ENCODE measurements at regions not wholly inside any gene's neighbourhood (a gene's known extent, or its start where the extent isn't known, plus 50 kb on each side); places are given as distances from the start of the nearest gene placed in this dataset.

DNA sequence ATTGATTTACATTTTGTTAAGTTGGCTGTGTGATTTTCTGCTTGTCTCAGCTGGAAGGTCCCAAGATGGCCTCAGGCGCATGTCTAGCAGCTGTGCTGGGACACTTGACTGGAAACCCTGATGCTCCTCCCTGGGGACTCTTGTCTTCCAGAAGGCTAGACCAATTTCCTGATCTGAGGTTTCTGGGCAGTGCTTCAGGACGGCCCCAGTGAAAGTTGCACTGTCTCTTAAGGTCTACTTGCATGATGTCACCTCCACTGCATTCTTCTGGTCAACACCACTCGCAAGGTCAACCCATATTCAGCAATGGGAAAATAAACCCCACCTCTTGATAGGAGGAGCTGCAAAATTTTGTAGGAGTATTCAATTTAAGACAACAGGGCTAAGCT lies 116.0 kb downstream of the SALL1 start:
- DNase-seq (ENCODE audit: low spot score) = no peak

DNA sequence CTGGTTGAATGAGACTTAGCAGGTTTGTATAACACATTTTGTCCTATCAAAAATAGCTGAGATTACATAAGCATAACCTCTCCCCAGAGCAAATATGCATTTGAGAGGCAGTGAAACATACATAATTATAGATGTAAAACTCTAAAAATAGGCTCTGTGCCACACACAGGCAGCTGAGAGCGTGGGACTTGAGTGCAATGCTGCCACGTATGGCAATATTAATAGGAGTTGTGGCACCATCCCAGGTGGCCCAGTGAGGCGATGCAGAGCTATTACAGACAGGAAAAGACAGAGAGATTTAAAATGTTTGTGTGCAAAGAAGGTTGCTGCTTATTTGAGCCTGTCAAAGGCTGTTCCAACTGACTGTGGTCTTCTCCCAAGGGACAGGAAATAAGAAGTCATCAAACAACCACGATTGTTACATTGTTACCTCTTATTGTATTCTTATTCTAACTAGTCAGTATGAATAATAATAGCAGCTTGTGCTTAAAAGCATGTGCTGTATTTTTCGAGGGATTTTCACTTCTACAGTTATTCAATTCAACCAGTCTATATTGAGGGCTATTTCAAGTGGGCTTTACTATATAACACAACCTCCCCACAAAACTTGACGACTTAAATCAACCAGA lies 116.5 kb downstream of the SALL1 start:
- no peak for DNase-seq (ENCODE audit: low spot score)

DNA sequence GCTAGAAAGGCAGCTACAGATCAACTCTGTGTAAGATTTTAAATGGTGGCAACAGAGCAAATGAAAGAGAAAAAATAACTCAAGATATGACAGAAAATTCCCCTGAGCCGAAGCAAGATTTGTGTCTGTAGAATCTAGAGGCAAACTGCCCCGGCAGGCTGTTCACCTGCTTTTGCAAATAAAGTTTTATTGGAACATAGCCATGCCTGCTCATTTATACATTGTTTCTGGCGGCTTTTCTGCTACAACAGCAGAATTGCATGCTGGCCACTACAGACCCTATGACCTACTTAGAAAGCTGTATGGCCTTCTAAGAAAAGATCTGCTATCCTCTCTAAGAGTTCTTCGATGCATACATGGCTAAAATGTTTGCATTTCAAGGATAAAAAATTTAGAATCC lies 119.5 kb downstream of the SALL1 start:
- no peak for DNase-seq (ENCODE audit: low spot score)

DNA sequence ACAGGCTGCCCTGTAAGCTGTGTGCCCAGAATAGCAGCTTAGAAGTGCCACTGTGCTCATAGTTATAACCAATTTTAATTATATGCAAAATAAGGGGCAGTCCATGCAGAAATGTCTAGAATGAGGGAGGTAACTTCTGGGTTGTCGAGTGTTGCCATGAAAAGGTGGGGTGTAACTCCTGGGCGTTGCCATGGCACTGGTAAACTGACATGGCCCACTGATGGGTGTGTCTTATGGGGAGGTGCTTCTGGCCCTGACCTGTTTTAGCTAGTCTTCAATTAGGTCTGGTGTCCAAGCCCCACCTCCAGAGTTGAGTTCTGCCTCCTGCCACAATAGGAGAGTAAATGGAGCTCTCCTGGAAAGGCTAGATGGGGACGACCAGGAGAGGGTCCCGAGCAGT lies 120.6 kb downstream of the SALL1 start:
- DNase-seq (ENCODE audit: low spot score) = no peak

DNA sequence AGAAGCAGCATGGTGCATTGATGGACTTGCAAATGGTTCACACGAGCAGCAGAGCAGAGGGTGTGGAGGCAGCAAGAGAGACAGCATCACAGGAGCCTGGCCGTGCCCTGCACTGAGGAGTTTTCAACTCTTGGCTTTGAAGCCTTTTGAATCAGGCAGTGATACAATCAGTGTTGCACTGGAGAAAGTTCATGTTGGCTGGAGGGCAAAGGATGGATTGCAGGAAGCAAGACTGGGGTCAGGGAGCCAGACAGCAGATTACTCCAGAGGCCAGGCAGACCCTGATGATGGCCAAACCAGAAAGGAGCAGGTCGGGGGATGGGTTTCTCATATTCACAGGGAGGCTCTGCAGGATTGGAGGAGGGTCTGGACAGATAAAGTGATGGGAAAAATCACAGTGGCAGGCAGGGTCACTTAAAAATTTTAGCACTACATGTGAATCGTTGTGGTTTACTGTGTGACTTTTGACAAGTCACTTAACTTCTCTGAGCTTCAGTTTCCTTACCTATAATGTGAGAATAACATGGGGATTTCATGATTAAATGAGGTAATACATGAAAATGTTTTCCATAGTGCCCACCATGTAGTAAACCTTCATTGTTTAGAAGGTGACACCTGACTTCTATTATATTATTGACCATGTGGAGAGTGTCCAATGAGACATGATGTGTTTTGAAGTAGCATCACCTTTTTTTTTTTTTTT lies 125.3 kb downstream of the SALL1 start:
- no peak for DNase-seq (ENCODE audit: low spot score)

DNA sequence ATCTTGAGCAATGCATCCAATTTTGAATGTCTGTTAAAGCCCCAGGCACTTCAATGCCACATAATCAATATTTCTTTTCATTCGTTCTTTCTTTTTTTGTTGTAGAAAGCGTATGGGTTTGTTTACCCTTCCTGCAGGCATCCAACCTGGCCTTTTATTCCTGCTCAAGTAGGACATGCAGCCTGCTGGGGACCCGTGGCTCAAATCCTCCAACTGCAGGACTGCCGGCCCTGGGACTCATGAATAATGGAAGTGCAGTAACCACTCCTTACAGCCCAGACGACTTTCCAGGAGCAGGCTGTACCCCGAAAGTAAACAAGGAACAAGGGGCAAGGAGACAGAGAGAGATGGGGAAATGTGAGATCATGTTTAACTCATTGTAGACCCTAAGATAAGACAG lies 126.4 kb downstream of the SALL1 start:
- DNase-seq (ENCODE audit: low spot score) = no peak

GRCh38 chr16:51022955-51023354 lies 128.1 kb downstream of the SALL1 start:
- no peak for DNase-seq (ENCODE audit: low spot score)

DNA sequence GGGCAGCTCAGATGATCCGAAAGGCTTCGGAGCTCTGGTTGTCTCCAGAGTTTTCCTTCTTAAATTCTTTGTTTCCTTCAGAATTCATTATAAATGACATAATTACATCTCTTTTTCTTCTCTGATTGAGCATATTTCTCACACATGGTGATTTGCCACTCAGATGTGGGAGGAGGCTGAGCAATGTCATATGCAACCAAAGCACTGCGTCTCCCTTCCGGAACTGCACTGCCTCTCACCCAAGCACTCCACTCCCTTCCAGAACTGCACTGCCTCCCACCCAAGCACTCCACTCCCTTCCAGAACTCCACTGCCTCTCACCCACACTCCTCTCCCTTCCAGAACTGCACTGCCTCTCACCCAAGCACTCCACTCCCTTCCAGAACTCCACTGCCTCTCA lies 131.5 kb downstream of the SALL1 start:
- no peak for DNase-seq (ENCODE audit: low spot score)

DNA sequence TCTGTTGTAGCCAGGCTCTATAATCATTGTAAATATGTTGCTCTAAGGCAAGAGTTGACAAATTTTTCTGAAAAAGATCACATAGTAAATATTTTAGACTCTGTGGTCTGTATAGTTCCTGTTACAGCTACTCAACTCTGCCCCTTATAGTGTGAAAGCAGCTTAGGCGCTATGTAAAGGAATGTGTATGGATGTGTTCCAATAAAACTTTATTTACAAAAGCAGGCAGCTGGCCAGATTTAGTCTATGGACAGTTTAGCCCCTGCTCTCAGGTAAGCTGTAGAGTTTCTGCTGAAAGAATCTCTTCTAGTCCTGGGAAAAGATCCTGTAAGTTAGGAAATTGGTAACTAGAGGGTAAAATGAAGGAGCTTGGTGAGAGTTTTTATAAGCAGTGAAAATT lies 133.1 kb downstream of the SALL1 start:
- DNase-seq (ENCODE audit: low spot score) = no peak

GRCh38 chr16:51012396-51012795 lies 138.7 kb downstream of the SALL1 start:
- DNase-seq (ENCODE audit: low spot score) = no peak

GRCh38 chr16:51010817-51011216 lies 140.3 kb downstream of the SALL1 start:
- DNase-seq (ENCODE audit: low spot score) = no peak

DNA sequence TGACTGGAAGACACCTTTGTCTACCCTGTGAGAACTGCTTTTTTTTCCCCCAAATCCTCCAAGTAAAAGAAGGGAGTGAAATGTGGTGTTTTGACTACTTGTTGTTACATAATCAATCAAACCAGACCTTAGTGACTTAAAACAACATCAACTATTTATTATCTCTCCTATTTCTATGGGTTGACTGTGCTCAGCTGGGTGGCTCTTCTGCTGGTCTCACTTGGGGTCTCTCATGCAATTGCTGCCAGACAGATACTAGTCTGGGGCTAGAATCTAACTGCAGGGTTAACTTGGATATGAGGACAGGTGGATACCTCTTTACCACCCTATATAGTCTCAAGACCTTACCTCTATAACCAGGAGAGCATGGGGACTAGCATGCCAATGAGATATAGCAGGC lies 141.3 kb downstream of the SALL1 start:
- DNase-seq (ENCODE audit: low spot score) = no peak

DNA sequence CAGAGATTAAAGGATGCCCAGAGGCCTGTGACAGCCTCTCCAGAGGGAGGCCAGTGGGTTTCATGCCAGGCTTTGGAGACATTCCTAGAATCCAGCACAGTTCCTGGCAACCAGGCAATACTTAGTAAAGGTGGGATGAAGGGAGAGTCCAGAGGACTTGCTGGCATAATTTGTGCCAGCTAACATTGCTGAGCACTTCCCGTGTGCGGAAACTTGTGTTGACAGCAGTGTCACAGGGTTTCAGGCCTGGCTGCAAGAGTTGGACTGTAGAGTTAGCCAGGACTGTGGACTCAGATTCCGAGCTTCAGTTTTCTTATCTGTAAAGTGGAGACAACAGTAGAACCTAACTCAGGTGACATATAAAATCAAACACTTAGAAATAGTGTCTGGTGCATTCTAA lies 141.7 kb downstream of the SALL1 start:
- DNase-seq (ENCODE audit: low spot score) = no peak

DNA sequence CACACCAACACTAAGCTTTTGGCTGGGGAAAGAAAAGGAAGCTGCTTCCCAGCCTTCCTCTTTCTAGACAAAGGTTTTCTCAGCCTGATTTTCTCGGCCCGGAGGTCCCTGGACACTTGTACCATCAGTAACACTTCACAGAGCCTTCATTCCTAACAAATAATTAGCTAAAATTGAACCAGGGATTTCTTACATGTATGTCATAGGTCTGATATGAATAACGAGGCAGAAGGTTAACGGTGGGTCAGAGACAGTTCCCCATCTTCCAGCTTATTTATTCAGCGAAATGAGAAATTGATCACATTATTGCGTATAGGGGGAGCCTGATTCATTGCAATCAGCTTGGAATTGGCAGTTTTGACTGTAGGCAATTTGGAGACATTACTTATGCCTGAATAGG lies 142.5 kb downstream of the SALL1 start:
- DNase-seq (ENCODE audit: low spot score) = no peak

- no peak for DNase-seq (ENCODE audit: low spot score)
Observed at GRCh38 chr16:51008037-51008436, 143.0 kb downstream of the SALL1 start.

DNA sequence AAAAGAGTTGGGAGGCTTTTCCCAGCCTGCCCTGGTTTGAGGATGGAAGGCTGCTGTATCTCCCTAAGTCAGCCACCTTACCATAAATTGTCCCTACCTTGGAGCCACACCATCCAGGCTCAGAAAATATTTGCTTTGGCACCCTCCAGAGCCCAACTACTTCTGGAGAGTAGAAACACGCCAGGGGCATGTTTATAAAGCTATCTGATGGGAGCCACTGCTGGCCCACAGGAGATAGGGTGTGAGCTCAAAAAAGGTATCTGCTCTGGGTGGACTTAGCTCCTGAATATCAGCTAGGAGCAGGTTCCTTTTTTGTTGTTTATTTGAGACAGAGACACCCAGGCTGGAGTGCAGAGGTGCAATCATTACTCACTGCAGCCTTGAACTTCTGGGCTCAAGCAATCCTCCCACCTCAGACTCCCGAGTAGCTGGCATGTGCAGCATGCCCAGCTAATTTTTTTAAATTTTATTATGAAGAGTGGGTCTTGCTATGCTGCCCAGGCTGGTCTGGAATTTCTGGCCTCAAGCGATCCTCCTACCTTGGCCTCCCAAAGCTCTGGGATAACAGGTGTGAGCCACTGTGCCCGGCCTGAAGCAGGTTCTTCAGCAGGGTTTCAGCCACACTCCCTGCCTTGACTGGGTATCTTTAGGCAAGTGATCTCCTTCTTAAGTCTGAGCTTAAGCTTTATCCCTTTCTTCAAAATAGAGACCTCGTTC lies 147.1 kb downstream of the SALL1 start:
- no peak for DNase-seq (ENCODE audit: low spot score)

- peak; percentile 31 for DNase-seq (ENCODE audit: low spot score)
Observed at GRCh38 chr16:51002881-51003490, 148.1 kb downstream of the SALL1 start.

- no peak for DNase-seq (ENCODE audit: low spot score)
Observed at GRCh38 chr16:50999181-50999580, 151.9 kb downstream of the SALL1 start.

DNA sequence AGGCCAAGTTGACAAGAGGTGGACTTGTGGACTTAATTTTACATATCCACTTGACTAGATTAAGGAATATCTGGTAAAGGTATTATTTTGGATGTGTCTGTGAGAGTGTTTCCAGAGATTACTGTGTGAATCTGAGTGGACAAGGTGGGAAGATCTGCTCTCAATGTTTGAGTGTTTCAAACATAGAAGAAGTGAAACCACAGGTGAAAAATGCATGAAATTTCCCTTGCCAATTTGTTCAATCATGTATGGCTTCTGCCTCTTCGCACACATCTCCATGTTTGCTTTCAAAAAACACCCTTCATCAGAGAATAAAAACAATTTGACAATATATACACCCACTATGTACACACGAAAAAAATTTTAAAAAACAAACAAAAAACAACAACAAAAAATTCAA lies 152.7 kb downstream of the SALL1 start:
- no peak for DNase-seq (ENCODE audit: low spot score)

GRCh38 chr16:50997679-50998078 lies 153.4 kb downstream of the SALL1 start:
- no peak for DNase-seq (ENCODE audit: low spot score)

DNA sequence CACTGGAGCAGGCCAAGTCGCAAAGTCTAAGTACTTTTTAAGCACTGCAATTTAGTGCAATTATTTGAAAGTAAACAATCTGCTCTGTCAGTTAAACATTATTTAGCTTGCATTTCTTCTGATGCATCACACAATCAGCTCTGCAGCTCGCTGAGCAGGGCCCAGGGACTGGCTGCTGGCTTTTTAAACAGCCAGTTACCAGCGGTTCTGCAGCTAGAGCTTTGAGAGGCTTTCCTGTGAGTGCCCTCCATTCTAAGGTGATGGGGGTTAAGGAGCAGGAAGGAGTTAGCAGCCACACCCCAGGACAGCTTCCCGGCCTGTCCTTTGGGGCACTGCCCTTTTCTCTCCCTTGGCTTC lies 154.3 kb downstream of the SALL1 start:
- no peak for DNase-seq (ENCODE audit: low spot score)

DNA sequence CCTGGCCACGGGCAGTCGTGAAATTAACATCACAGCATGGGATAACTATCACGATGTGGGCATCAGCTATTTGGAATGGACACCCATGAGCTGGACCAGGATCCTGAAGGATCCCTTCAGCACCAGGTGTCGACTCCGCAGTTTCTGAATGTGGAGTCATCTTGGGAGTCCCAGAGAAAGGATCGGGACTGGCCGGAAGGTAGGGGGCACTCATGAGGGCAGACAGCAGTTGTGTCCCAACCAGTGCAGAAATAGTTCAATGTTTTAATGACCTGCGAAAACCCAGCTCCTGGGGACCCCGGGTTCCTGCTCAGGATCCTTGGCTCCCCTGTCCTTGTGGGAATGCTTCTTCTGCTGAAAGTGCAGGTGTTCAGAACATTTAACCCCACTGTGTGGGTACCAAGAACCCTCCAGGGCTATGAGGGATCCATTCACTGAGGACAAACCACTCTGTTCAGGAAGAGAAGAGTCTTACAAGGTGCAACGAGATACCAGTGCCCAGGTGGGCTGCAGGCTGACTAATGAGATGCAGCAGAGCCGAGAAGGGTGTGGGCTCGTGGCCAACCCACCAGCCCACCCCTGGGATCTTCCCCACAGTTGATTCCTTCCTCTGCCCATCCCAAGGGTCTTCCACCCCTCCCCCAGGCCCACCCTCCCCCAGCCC lies 154.8 kb downstream of the SALL1 start:
- DNase-seq (ENCODE audit: low spot score) = no peak

All from mucosa of gallbladder (tissue), 1 donor.